ENCODE measurements at regions not wholly inside any gene's neighbourhood (a gene's known extent, or its start where the extent isn't known, plus 50 kb on each side); places are given as distances from the start of the nearest gene placed in this dataset.
"Not testable (repeated sequence)": the region's sequence is repeated elsewhere in the genome, so short reads cannot be mapped to it uniquely, and the experiment has no call there.

GRCh38 chr20:30712861-30713260, 544.6 kb upstream of the DEFB115 start:
- DNase-seq (ENCODE audit: low read depth); H3K4me3 ChIP-seq (ENCODE audit: low read depth, low read length): not testable (repeated sequence)

GRCh38 chr20:30719415-30720199, 537.9 kb upstream of the DEFB115 start:
- not testable (repeated sequence) for DNase-seq (ENCODE audit: low read depth); H3K4me3 ChIP-seq (ENCODE audit: low read depth, low read length)

DNA sequence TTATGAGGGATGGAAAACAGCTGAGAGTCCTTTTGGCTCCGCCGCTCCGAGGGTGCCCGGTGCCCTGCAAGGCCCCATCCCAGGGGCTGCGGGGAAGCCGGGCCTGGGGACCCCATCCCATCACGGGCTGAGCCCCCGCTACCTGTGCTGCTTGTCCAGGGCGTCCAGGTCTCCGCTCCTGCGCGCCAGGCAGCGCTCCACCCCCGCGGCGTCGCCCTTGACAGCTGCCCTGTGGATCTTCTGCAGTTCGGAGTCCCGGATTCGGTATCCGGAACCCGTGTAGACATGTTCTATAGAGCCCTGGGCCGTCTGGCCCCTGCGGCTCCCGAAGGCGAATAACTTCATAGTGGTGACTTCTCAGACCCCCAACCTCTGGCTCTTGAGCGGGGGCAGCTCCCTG, 534.0 kb upstream of the DEFB115 start:
- H3K4me3 ChIP-seq (ENCODE audit: low read depth, low read length), result peak overlapping the region; percentile 61
- DNase-seq (ENCODE audit: low read depth), result not testable (repeated sequence)

DNA sequence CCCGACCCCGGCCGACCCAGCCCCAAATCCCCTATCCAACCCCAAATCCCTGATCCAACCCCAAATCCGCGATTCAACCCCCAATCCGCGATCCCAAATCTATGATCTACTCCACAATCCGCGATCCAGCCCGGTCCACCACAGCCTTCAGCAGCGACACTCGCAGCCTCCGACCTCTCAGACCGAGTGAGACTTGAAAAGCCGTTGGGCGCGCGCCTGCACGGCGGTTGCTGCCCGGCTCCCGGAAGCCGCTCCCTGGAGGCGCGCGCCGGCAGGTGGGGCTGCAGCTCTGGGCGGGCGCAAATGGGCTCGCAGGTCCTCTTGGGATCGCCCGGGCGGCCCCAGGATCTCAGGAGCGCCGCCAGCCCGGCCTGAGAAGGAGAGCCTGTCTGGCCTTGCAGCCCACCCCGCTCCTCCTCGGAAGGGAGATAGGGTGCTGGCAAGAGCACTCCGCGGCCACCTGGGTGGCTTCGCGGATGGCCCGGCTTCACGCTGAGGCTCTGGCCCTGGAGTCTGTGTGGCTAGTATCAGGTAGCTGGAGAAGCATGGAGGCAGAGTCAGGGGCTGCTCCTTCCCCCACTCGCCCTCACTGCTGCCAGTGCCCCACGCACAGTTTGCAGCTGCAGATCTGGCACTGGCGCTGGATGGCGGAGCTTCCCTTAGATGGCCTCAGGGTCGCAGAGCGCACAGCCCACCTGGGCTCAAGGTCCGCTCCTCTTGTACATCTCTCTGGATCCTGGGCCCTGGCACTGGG, 533.4 kb upstream of the DEFB115 start:
- TF ChIP-seq, protein P1, sequence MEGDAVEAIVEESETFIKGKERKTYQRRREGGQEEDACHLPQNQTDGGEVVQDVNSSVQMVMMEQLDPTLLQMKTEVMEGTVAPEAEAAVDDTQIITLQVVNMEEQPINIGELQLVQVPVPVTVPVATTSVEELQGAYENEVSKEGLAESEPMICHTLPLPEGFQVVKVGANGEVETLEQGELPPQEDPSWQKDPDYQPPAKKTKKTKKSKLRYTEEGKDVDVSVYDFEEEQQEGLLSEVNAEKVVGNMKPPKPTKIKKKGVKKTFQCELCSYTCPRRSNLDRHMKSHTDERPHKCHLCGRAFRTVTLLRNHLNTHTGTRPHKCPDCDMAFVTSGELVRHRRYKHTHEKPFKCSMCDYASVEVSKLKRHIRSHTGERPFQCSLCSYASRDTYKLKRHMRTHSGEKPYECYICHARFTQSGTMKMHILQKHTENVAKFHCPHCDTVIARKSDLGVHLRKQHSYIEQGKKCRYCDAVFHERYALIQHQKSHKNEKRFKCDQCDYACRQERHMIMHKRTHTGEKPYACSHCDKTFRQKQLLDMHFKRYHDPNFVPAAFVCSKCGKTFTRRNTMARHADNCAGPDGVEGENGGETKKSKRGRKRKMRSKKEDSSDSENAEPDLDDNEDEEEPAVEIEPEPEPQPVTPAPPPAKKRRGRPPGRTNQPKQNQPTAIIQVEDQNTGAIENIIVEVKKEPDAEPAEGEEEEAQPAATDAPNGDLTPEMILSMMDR (conservative IDR thresholded peaks at IDR 0.05; ENCODE audit: low read depth, low read length), result peak; percentile 32
- DNase-seq (ENCODE audit: low read depth), result not testable (repeated sequence)
- peak overlapping the region; percentile 61 for H3K4me3 ChIP-seq (ENCODE audit: low read depth, low read length)

DNA sequence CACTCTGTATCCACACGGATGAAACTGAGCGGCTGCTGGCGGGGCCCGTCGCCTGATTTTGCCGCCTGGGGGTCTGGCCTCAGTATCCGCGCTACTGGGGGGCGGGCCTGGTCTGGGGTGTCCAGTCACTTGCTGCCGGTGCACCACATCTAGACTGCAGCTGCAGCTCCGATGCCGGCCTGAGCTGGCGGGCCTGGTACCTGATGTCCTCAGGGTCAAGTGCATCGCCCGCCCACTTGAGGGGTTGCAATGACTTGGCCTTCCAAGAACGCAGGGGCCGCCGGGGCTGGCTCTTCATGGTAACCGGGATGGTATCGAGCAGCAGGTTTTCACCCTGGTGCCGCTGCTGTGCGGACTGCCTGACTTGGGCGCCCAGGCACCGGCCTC, 532.8 kb upstream of the DEFB115 start:
- not testable (repeated sequence) for DNase-seq (ENCODE audit: low read depth)
- H3K4me3 ChIP-seq (ENCODE audit: low read depth, low read length), result peak overlapping the region; percentile 61

DNA sequence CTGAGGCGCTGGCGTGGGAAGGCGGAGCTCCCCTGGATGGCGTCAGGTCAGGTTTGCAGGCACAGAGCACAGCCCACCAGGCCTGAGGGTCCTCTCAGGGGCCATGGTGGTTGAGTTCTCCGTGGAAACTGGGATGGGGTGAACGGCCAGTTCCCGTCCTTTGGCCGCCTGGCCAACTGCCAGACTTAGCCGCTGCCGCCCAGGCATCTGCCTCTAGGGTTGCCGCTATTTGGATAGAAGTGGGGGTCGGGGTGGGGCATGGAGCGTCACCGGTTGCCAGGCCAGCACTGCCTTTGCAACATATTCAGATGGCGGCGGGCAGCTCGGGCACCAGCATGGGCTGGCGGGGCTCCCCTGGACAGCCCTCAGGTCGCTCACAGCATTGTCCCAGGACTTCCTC, 532.3 kb upstream of the DEFB115 start:
- not testable (repeated sequence) for DNase-seq (ENCODE audit: low read depth); H3K4me3 ChIP-seq (ENCODE audit: low read depth, low read length)

DNA sequence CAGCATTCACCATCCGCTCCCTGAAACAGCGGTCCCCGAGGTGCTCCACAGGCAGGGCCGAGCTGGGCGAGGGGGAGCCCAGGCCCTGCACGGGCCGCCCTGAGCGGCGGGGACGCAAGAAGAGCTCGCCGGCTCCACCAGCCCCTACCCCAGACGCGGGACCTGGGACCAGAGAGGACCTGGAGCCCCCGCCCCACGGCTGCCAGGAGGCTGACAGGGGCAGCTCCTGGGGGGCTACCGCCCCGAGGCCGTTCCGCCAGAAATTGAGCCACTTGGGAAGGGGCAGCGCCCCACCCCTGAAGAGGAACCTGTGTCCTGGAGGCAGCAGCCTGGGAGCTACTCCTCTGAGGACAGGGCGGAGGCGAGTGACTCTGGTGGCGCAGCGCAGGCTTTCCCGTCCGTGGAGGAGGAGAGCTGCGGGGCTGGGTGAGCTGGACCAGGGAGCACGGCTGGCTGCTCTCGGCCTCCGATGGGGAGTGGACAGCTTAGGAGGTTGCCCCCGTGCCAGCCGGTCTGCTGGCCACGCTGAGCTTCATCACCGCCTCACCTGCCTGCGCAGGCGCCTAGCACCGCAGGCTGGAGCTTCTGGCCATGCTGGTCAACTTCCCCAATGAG, 529.1 kb upstream of the DEFB115 start:
- not testable (repeated sequence) for H3K4me3 ChIP-seq (ENCODE audit: low read depth, low read length); DNase-seq (ENCODE audit: low read depth)
